HAP-1 (cell line): ENCODE measurements at regions not wholly inside any gene's neighbourhood (a gene's known extent, or its start where the extent isn't known, plus 50 kb on each side); places are given as distances from the start of the nearest gene placed in this dataset.

ENCODE experiments used
- DNase-seq, 2 experiments: peaks; one replicate each; pipeline ENCODE4 v3.0.0-alpha.2; 2016 to 2020; ENCODE audit warnings: low spot score in 2 of 2
- H3K27me3 ChIP-seq: fragments of 250-450 bp; sonication (Bioruptor Pico); 2 replicates; pipeline ENCODE4 v1.5.1; 2020; ENCODE audit warnings: low read depth, mild to moderate bottlenecking, moderate library complexity
- H3K36me3 ChIP-seq: fragments of 250-450 bp; sonication (Bioruptor Pico); replicated peaks from 2 replicates; pipeline ENCODE4 v1.5.1; 2020; ENCODE audit warnings: mild to moderate bottlenecking
- H3K4me1 ChIP-seq: fragments of 250-450 bp; sonication (Bioruptor Pico); 2 replicates; pipeline ENCODE4 v1.5.1; 2020; ENCODE audit warnings: mild to moderate bottlenecking
- H3K4me3 ChIP-seq: fragments of 250-450 bp; sonication (Bioruptor Pico); 2 replicates; pipeline ENCODE4 v1.5.1; 2020; ENCODE audit warnings: mild to moderate bottlenecking, moderate library complexity
- H3K9me3 ChIP-seq: fragments of 250-450 bp; sonication (Bioruptor Pico); 2 replicates; pipeline ENCODE4 v1.5.1; 2020; ENCODE audit warnings: mild to moderate bottlenecking, moderate library complexity
- in situ Hi-C: fragments of 300-500 bp; cut with MboI; formaldehyde crosslinking; loops from 3 replicates; pipeline ENCODE4 v1.14.3; 2020; ENCODE audit warnings: low sequenced_read_pairs, inconsistent platforms, mixed read lengths

GRCh38 chr6:91704531-91704930 lies 1117.7 kb upstream of the MAP3K7 start:
- Histone ChIP-seq H3K4me3 (no peak overlapping the region), H3K27me3 (no peaks in the 10 kb centered on the region), H3K36me3 (no peaks in the 10 kb centered on the region), H3K9me3 (no peaks in the 10 kb centered on the region), H3K4me1 (no peaks in the 10 kb centered on the region)
- no peak for DNase-seq
- in situ Hi-C loops, result no loop called here

GRCh38 chr6:91697010-91697695 lies 1110.3 kb upstream of the MAP3K7 start:
- Histone ChIP-seq H3K9me3 (no peaks in the 10 kb centered on the region), H3K4me3 (no peak overlapping the region), H3K27me3 (no peaks in the 10 kb centered on the region), H3K36me3 (no peaks in the 10 kb centered on the region), H3K4me1 (no peaks in the 10 kb centered on the region)
- no peak for DNase-seq
- in situ Hi-C loops, result no loop called here

- H3K36me3 ChIP-seq, result no peaks in the 10 kb centered on the region
- no peaks in the 10 kb centered on the region for H3K9me3 ChIP-seq
- in situ Hi-C loops, result no loop called here
- no peak overlapping the region for H3K4me3 ChIP-seq
- DNase-seq, result no peak
- no peaks in the 10 kb centered on the region for H3K4me1 ChIP-seq
- H3K27me3 ChIP-seq, result no peaks in the 10 kb centered on the region
These were observed 1108.3 kb upstream of the MAP3K7 start for GRCh38 chr6:91695221-91695620.

DNA sequence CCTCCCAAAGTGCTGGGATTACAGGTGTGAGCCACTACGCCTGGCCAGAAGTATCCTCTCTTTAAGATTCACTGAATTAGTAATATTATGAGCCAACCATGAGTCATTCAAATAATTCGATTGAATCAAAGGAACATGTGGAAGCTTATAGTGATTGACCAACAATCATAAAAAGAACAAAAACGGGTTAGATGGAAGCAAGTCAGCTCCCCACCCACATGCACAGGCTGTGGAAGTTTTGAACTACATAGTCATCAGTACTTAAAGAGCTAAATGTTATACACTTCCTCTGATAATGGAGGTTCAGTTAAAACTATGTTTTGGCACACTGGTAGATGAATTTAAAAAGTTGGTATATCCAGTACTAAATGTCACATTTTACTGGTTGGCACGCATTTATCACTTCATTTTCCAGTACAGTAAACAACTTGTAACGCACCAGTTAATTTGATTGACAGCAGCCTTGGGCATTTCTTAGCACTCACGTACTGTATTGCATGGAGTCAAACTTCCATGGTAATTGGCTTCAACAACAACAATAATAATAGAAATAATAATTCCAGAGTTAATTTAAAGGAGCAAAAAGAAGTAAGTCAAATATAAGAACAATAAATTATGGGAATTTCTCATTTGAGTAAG lies 1107.3 kb upstream of the MAP3K7 start:
- Histone ChIP-seq H3K4me1 (no peaks in the 10 kb centered on the region), H3K9me3 (no peaks in the 10 kb centered on the region), H3K4me3 (no peak overlapping the region), H3K27me3 (no peaks in the 10 kb centered on the region), H3K36me3 (no peaks in the 10 kb centered on the region)
- in situ Hi-C loops, result no loop called here
- DNase-seq, result no peak

DNA sequence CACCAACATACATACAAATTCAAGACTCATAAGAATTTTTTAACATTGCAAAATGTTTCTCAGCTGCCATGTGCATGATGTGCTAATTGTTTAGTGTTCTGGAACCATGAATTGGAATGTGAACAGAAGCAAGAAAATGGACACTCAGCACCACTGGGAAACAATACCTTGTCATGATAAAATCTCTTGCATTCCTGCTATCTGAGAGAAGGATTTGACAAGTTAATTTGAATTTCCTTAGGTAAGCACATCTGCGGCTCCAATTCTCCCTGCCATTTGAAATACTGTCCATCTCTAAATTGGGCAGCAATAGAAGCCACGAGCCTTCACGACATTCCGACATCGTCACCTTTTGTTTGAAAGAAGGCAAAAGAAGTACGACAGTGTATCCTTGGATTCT lies 1104.6 kb upstream of the MAP3K7 start:
- no peaks in the 10 kb centered on the region for H3K36me3 ChIP-seq
- no peak overlapping the region for H3K4me3 ChIP-seq
- H3K9me3 ChIP-seq, result no peaks in the 10 kb centered on the region
- DNase-seq, result no peak
- no peaks in the 10 kb centered on the region for H3K27me3 ChIP-seq
- in situ Hi-C loops, result no loop called here
- no peaks in the 10 kb centered on the region for H3K4me1 ChIP-seq

- DNase-seq, result no peak
- H3K4me3 ChIP-seq, result no peak overlapping the region
- H3K36me3 ChIP-seq, result no peaks in the 10 kb centered on the region
- no peaks in the 10 kb centered on the region for H3K9me3 ChIP-seq
- in situ Hi-C loops, result no loop called here
- no peaks in the 10 kb centered on the region for H3K4me1 ChIP-seq
- H3K27me3 ChIP-seq, result no peaks in the 10 kb centered on the region
These were observed 1096.4 kb upstream of the MAP3K7 start for GRCh38 chr6:91683240-91683639.

DNA sequence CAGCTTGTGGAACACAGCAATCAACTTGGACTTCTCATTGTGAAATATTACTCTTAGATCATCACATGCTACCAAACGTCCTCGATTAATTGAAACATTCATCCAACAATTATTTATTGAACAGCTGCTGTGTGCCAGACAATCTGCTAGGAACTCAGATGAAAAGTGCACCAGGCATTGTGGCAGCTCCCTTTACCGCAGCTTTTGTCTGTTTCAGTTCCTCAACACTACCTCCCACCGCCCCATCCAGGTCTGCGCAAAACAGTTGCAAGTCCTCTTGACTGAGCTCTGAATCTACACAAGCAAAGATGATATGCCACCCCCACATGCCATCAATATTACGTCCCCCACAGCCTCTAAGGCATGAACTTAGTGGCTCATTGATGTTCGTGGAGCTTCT lies 1094.4 kb upstream of the MAP3K7 start:
- DNase-seq, result no peak
- no peaks in the 10 kb centered on the region for H3K4me1 ChIP-seq
- H3K36me3 ChIP-seq, result no peaks in the 10 kb centered on the region
- H3K4me3 ChIP-seq, result no peak overlapping the region
- in situ Hi-C loops, result no loop called here
- H3K27me3 ChIP-seq, result no peaks in the 10 kb centered on the region
- no peaks in the 10 kb centered on the region for H3K9me3 ChIP-seq

- no peaks in the 10 kb centered on the region for H3K27me3 ChIP-seq
- no peaks in the 10 kb centered on the region for H3K4me1 ChIP-seq
- in situ Hi-C loops, result no loop called here
- DNase-seq, result no peak
- no peaks in the 10 kb centered on the region for H3K9me3 ChIP-seq
- no peaks in the 10 kb centered on the region for H3K36me3 ChIP-seq
- H3K4me3 ChIP-seq, result no peak overlapping the region
These were observed 1092.0 kb upstream of the MAP3K7 start for GRCh38 chr6:91678679-91679446.

DNA sequence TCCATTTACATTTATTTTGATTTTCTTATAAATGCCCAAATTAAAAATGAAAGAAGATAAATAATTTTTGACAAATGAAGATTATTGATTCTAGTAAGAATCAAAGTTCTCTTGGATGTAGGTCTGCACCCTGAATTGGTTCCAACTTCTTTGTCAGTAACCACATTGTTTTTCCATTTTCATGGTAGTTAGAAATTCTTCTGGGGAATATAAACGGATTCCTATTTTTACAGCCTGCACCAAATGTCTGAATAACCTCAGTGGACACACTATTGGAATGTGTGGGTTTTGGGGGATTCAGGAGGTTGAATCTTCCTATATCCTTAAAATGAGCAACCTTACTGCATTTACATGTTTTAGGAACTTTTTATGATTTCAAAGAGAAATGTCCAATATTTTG lies 1085.3 kb upstream of the MAP3K7 start:
- in situ Hi-C loops, result no loop called here
- H3K4me3 ChIP-seq, result no peak overlapping the region

GRCh38 chr6:91669871-91670268 lies 1083.0 kb upstream of the MAP3K7 start:
- no peak for DNase-seq

More for the DNA sequence above, 1085.3 kb upstream of the MAP3K7 start:
- Histone ChIP-seq H3K4me1 (no peaks in the 10 kb centered on the region), H3K9me3 (no peaks in the 10 kb centered on the region), H3K27me3 (no peaks in the 10 kb centered on the region), H3K36me3 (no peaks in the 10 kb centered on the region)
- DNase-seq, result no peak

GRCh38 chr6:91669154-91669870 lies 1082.4 kb upstream of the MAP3K7 start:
- no peaks in the 10 kb centered on the region for H3K27me3 ChIP-seq
- in situ Hi-C loops, result no loop called here
- DNase-seq, result no peak
- no peaks in the 10 kb centered on the region for H3K9me3 ChIP-seq
- no peak overlapping the region for H3K4me3 ChIP-seq
- H3K36me3 ChIP-seq, result no peaks in the 10 kb centered on the region
- H3K4me1 ChIP-seq, result no peaks in the 10 kb centered on the region

More at GRCh38 chr6:91669871-91670268, 1083.0 kb upstream of the MAP3K7 start:
- Histone ChIP-seq H3K4me1 (no peaks in the 10 kb centered on the region), H3K27me3 (no peaks in the 10 kb centered on the region), H3K4me3 (no peak overlapping the region), H3K9me3 (no peaks in the 10 kb centered on the region), H3K36me3 (no peaks in the 10 kb centered on the region)
- in situ Hi-C loops, result no loop called here

- Histone ChIP-seq H3K9me3 (no peaks in the 10 kb centered on the region), H3K4me3 (no peak overlapping the region), H3K36me3 (no peaks in the 10 kb centered on the region), H3K4me1 (no peaks in the 10 kb centered on the region), H3K27me3 (no peaks in the 10 kb centered on the region)
- in situ Hi-C loops, result no loop called here
- DNase-seq, result no peak
These were observed 1080.7 kb upstream of the MAP3K7 start for GRCh38 chr6:91667596-91667995.

DNA sequence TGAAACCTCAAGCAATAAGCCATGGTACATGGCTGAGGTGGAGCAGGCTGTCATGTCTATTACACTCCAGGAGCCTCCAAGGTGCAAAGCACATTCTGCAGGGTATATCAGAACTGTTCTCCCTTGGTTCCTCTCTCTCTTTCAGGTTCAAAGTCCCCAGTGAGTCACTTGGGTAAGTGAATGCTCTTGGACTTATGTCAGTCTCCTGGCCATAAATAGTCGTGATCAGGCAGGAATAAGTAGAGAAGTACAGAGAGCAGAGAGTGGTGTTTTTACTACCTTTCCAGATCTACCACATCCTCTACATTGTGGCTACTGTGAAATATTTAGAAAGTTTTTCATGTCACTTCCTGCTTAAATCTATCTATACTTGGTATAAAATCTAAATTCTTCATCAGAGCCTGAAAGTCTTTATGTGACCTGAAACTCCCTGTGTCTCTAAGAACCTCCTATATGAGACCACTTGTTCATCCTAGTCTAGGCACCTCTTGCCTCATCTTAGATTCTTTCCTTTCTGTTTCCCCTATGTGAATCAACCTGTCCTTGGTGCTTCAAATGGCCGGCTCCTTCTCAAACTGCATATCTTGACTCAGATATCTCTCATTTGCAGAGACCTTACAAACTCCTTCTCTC lies 1077.6 kb upstream of the MAP3K7 start:
- H3K36me3 ChIP-seq, result no peaks in the 10 kb centered on the region
- no peaks in the 10 kb centered on the region for H3K9me3 ChIP-seq
- H3K27me3 ChIP-seq, result no peaks in the 10 kb centered on the region
- no peaks in the 10 kb centered on the region for H3K4me1 ChIP-seq
- no peak overlapping the region for H3K4me3 ChIP-seq
- DNase-seq, result no peak
- in situ Hi-C loops, result no loop called here
